K562 (cell line): ENCODE measurements at regions not wholly inside any gene's neighbourhood (a gene's known extent, or its start where the extent isn't known, plus 50 kb on each side); places are given as distances from the start of the nearest gene placed in this dataset.

Experiments used
- AFF1 ChIP-seq, 2 experiments: fragments of 450-650 bp; IDR thresholded peaks; 2 replicates each; pipeline ENCODE4 v1.6.1; 2018; ENCODE audit warnings: mild to moderate bottlenecking in 2 of 2, low read depth in 1 of 2; ENCODE audit not compliant: partially characterized antibody in 2 of 2
- CREB5 ChIP-seq: fragments of 250-450 bp; sonication (Bioruptor Pico); IDR thresholded peaks from 2 replicates; pipeline ENCODE4 v1.5.0; 2020; ENCODE audit warnings: mild to moderate bottlenecking
- GABPA ChIP-seq: fragments of 200-800 bp; sonication (Bioruptor generic); conservative IDR thresholded peaks from 2 replicates; pipeline ENCODE4 v1.6.1; 2016; ENCODE audit warnings: low read depth, missing genetic modification characterization, missing compliant biosample characterization
- HINFP ChIP-seq: fragments of 450-650 bp; conservative IDR thresholded peaks from 2 replicates; pipeline ENCODE4 v1.6.1; 2016; ENCODE audit warnings: missing genetic modification characterization, low read depth, mild to moderate bottlenecking, control low read depth, missing compliant biosample characterization
- MLX ChIP-seq, 2 experiments: fragments of 450-650 bp in 1 of 2; sonication (generic) in 1 of 2; formaldehyde crosslinking; conservative IDR thresholded peaks; 2 replicates each; pipeline versions ENCODE4 v1.4.0 to v1.8.1; 2020 to 2022; ENCODE audit warnings: mild to moderate bottlenecking in 1 of 2, missing genetic modification reagents in 1 of 2
- SAP30 ChIP-seq: fragments of 200-600 bp; sonication (generic); IDR thresholded peaks from 2 replicates; pipeline ENCODE4 v1.6.1; 2012; ENCODE audit warnings: borderline replicate concordance, low read depth, mild to moderate bottlenecking, moderate library complexity, low read length, control low read depth, inconsistent platforms; ENCODE audit not compliant: insufficient read depth, poor library complexity, severe bottlenecking
- ZNF407 ChIP-seq: fragments of 450-650 bp; IDR thresholded peaks from 2 replicates; pipeline ENCODE4 v1.6.1; 2016; ENCODE audit warnings: low read depth

- TF ChIP-seq ZNF407 = no peak
- no peak for TF ChIP-seq CREB5 (CRISPR knock-in tag)
- no peak for TF ChIP-seq AFF1 (IDR thresholded peaks at IDR 0.05; ENCODE audit: low read depth in 1 of 2, partially characterized antibody in 2 of 2)
- TF ChIP-seq GABPA = no peak
- no peak for TF ChIP-seq MLX (CRISPR knock-in tag; conservative IDR thresholded peaks at IDR 0.05)
- TF ChIP-seq HINFP (tag) = no peak
- no peak for TF ChIP-seq SAP30
These were observed 94.1 kb upstream of the OTOS start (continued) for GRCh38 chr2:240234503-240234951.
